ENCODE measurements at regions not wholly inside any gene's neighbourhood (a gene's known extent, or its start where the extent isn't known, plus 50 kb on each side); places are given as distances from the start of the nearest gene placed in this dataset.

- no peak for DNase-seq
Measured at GRCh38 chr9:109715344-109715743, 64.7 kb upstream of the PALM2AKAP2 start.

DNA sequence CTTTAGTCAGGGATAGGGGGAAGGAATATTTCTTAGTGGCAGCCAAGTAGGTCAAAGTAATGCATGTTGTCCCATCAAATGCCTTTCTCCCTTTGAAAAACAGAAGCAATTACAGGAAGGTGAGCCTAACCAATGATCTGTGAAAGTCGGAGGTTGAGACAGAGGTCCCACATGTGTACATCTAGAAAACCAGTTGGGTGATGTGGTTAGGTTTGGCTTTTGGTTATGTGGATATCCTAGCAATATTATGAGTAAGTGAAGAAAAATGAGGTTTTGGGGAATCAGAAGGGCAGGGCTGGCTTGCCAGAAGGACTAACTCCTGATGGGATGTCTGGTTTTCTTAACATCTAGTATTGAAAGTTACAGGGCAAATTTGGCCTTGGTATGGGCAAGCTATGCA is 63.4 kb upstream of the PALM2AKAP2 start:
- Mint-ChIP-seq H3K36me3 (no peaks in the 10 kb centered on the region), H3K27ac (no peak overlapping the region), H3K4me1 (no peaks in the 10 kb centered on the region), H3K9me3 (no peaks in the 10 kb centered on the region), H3K27me3 (ENCODE audit: low read depth in 2 of 2) (no peaks in the 10 kb centered on the region), H3K4me3 (no peak overlapping the region)
- no peak overlapping the region for H3K27ac ChIP-seq (ENCODE audit: low read length)
- ATAC-seq: no peak
- intact Hi-C loops (cut with micrococcal nuclease): no loop called here
- 81% methylated on average over 1 of the region's 1 CpG for WGBS (ENCODE audit: insufficient coverage)
- H3K4me3 ChIP-seq (ENCODE audit: low read length): no peak overlapping the region
- no peak for TF ChIP-seq CTCF (IDR thresholded peaks at IDR 0.05)
- no peaks in the 10 kb centered on the region for H3K27me3 ChIP-seq (ENCODE audit: control insufficient read depth, insufficient read depth, low read length)
- no peaks in the 10 kb centered on the region for H3K4me1 ChIP-seq (ENCODE audit: control insufficient read depth, insufficient read depth, low read length)
- peaks cover 3% of the 10 kb centered on the region for H3K9me3 ChIP-seq (ENCODE audit: control insufficient read depth, insufficient read depth, low read length)
- no peak for DNase-seq
- H3K36me3 ChIP-seq (ENCODE audit: control insufficient read depth, insufficient read depth, low read length): no peaks in the 10 kb centered on the region

More at GRCh38 chr9:109715344-109715743, 64.7 kb upstream of the PALM2AKAP2 start:
- Mint-ChIP-seq H3K27me3 (ENCODE audit: low read depth in 2 of 2) (no peaks in the 10 kb centered on the region), H3K27ac (no peak overlapping the region), H3K36me3 (no peaks in the 10 kb centered on the region), H3K4me1 (no peaks in the 10 kb centered on the region), H3K9me3 (no peaks in the 10 kb centered on the region), H3K4me3 (no peak overlapping the region)
- no peak for TF ChIP-seq CTCF (IDR thresholded peaks at IDR 0.05)
- Histone ChIP-seq H3K4me1 (ENCODE audit: control insufficient read depth, insufficient read depth, low read length) (no peaks in the 10 kb centered on the region), H3K36me3 (ENCODE audit: control insufficient read depth, insufficient read depth, low read length) (no peaks in the 10 kb centered on the region), H3K27ac (ENCODE audit: low read length) (no peak overlapping the region), H3K27me3 (ENCODE audit: control insufficient read depth, insufficient read depth, low read length) (no peaks in the 10 kb centered on the region), H3K9me3 (ENCODE audit: control insufficient read depth, insufficient read depth, low read length) (peaks cover 3% of the 10 kb centered on the region), H3K4me3 (ENCODE audit: low read length) (no peak overlapping the region)
- no peak for ATAC-seq
- intact Hi-C loops (cut with micrococcal nuclease): no loop called here
- 74% methylated on average over 6 of the region's 6 CpGs for WGBS (ENCODE audit: insufficient coverage)

GRCh38 chr9:109717342-109717741 is 62.7 kb upstream of the PALM2AKAP2 start:
- Mint-ChIP-seq H3K4me3 (no peak overlapping the region), H3K36me3 (no peaks in the 10 kb centered on the region), H3K27ac (no peak overlapping the region), H3K4me1 (no peaks in the 10 kb centered on the region), H3K9me3 (no peaks in the 10 kb centered on the region), H3K27me3 (ENCODE audit: low read depth in 2 of 2) (no peaks in the 10 kb centered on the region)
- ATAC-seq (no peak), DNase-seq (no peak)
- Histone ChIP-seq H3K9me3 (ENCODE audit: control insufficient read depth, insufficient read depth, low read length) (peaks cover 3% of the 10 kb centered on the region), H3K27ac (ENCODE audit: low read length) (no peak overlapping the region), H3K4me3 (ENCODE audit: low read length) (no peak overlapping the region), H3K36me3 (ENCODE audit: control insufficient read depth, insufficient read depth, low read length) (no peaks in the 10 kb centered on the region), H3K27me3 (ENCODE audit: control insufficient read depth, insufficient read depth, low read length) (no peaks in the 10 kb centered on the region), H3K4me1 (ENCODE audit: control insufficient read depth, insufficient read depth, low read length) (no peaks in the 10 kb centered on the region)
- no peak for TF ChIP-seq CTCF (IDR thresholded peaks at IDR 0.05)
- intact Hi-C loops (cut with micrococcal nuclease): no loop called here
- WGBS (ENCODE audit: insufficient coverage): 86% methylated on average over 2 of the region's 2 CpGs

GRCh38 chr9:109718861-109719260 is 61.1 kb upstream of the PALM2AKAP2 start:
- Histone ChIP-seq H3K36me3 (ENCODE audit: control insufficient read depth, insufficient read depth, low read length) (no peaks in the 10 kb centered on the region), H3K4me3 (ENCODE audit: low read length) (no peak overlapping the region), H3K9me3 (ENCODE audit: control insufficient read depth, insufficient read depth, low read length) (peaks cover 3% of the 10 kb centered on the region), H3K27ac (ENCODE audit: low read length) (no peak overlapping the region), H3K4me1 (ENCODE audit: control insufficient read depth, insufficient read depth, low read length) (no peaks in the 10 kb centered on the region), H3K27me3 (ENCODE audit: control insufficient read depth, insufficient read depth, low read length) (no peaks in the 10 kb centered on the region)
- intact Hi-C loops (cut with micrococcal nuclease): no loop called here
- Mint-ChIP-seq H3K36me3 (no peaks in the 10 kb centered on the region), H3K4me3 (no peak overlapping the region), H3K27ac (no peak overlapping the region), H3K27me3 (ENCODE audit: low read depth in 2 of 2) (no peaks in the 10 kb centered on the region), H3K9me3 (no peaks in the 10 kb centered on the region), H3K4me1 (no peaks in the 10 kb centered on the region)
- ATAC-seq: no peak
- DNase-seq: no peak
- no peak for TF ChIP-seq CTCF (IDR thresholded peaks at IDR 0.05)
- WGBS (ENCODE audit: insufficient coverage): 100% methylated on average over 1 of the region's 3 CpGs

All from natural killer cell (primary cell).